HG03575 (cell line): ENCODE measurements at regions not wholly inside any gene's neighbourhood (a gene's known extent, or its start where the extent isn't known, plus 50 kb on each side); places are given as distances from the start of the nearest gene placed in this dataset.

ENCODE experiments used
- ATAC-seq: cut with Tn5 transposase; IDR thresholded peaks from one replicate; pipeline ENCODE4 v1.9.1; 2021; ENCODE audit not compliant: unreplicated experiment, insufficient number of reproducible peaks, low FRiP score; ENCODE audit errors: extremely low read depth

DNA sequence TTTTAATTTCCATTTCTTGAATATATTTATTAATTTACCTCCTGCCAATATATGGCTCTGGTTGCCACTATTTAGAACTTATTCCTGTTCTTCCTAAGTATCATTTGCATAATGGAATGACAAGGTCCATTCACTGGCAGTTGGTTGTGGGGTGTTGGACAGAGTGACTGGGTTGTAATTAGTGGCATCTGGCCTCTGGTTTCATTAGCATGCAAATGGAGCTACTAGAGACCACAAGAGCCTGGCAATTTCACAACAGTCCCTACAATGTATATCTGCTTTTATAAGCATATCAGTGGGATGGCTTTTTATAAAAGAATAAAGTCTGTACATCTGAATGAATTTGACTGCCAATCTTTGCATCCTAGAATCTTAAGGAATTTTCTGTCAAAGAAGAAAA lies 1030.9 kb upstream of the CDH8 start:
- ATAC-seq = no peak

DNA sequence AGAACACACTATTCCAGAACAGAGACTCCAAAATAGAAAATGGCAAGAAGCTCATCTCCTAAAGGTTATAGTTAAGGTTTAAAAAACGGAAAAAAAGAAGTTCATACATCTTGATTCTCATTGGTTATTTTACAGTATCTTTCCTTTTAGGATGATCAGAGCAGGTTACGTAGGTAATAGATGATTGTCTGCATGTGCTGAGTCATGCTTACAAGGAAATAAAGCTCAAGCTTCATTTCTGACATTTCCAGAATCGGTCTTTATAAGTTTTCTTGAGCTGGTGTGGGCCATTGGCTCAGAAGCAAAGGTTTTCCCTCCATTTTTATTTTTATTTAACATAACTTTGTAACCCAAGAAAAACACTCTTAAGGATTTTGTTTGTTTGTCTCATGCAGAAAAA lies 1030.3 kb upstream of the CDH8 start:
- ATAC-seq = no peak

DNA sequence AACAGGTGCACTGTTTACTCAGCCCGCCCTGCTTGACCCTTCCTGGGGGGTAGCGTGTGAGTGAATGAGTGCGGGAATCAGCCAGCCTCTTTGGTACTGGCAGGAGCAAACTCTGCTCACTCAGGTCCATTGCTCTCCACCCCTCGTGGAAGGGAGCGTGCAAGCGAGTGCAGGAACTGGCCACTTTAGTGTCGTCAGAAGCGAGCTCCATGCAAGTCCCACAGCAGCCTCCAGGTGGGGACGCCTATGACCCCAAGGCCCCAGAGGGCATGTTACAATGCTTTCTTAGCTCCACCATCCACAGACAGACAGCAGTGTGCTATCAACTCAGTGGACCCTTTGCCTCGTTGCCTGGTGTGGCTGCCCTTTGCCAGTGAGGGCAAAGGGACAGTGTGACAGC lies 1025.1 kb upstream of the CDH8 start:
- ATAC-seq = no peak

DNA sequence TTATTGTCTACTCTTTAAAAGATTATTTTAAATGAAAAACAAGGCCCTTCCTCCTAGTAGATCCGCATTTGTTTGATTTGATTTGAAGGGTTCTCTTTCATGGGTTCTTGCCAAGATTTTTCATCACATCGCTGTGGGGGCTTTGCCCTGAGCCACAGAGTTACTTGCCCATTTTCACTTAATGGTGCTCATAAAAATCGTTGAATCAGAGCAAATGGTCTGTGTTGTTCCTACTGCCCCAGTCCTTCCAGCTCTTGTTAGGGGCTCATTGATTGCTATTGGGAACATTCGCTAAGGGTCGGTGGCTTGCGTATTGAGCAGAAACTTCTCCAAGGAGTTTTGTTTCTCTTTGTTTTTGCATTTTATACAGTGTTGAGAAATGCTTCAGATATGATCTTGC lies 1023.4 kb upstream of the CDH8 start:
- no peak for ATAC-seq

DNA sequence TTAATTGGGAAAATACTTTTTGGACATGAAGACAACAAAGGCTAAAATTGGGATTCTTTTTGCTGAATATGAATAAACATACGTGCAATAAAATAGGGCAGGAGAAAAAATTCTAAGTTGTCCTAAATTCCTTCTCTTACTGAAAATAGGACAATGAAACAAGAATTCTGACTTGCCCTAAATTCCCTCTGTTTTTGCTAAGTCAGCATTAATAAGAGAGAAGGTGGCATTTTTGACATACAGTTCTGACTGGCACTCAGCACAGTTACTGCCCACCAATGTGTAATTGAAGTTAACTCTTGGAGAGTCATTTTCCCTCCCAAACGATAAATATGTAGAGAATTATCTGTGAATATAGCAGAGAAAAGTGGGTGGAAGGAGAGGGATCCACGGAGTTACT lies 1021.1 kb upstream of the CDH8 start:
- ATAC-seq = no peak

DNA sequence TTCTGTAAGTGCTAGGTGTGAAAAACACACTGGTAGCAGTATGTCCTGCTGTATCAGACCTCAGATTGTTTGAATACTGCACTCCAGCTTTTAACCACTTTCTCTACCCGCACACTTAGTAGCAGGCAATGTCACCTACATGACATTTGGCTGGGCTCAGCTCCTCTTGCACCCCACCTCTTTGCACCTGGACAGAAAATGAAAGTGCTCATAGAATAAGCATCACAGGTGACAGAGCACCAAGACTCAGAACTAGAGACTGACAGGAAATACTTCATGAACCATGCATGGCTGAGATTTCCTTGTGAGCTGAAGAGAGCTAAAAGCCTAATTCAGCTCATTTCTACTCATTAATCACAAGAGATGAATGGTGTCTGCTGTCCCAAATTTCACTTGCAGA lies 1014.2 kb upstream of the CDH8 start:
- no peak for ATAC-seq

DNA sequence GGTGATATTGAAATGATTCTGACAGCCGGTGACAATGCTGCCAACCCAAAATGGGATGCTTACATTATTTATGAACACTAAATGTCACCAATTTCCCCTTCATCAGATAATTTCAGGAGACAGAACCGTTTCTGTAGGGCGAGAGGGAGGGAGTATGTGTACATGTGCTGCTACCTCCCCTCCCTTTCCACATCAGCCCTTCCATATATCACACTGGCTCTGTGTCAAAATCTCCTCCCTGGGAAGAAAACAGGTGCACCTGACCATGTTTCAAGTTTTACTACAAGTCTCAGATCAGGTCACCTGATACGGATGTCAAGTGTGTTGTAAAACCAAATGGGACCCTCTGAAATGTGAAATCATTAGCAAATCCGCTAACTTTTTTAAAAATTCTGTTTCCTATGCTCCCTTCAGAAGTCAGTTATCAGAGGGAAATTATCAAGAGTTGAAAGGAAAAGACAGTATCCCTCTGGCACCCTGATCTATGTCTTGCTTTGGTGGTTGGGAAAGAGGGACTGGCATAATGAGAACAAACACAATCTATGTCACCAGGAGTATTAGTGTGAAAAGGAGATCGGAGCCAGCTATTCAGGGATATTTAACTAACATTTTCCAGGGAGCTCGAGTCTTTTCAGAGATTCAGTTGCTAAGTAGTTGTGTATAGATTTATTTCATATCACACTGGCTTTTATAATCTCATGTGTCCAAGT lies 1002.3 kb upstream of the CDH8 start:
- no peak for ATAC-seq

DNA sequence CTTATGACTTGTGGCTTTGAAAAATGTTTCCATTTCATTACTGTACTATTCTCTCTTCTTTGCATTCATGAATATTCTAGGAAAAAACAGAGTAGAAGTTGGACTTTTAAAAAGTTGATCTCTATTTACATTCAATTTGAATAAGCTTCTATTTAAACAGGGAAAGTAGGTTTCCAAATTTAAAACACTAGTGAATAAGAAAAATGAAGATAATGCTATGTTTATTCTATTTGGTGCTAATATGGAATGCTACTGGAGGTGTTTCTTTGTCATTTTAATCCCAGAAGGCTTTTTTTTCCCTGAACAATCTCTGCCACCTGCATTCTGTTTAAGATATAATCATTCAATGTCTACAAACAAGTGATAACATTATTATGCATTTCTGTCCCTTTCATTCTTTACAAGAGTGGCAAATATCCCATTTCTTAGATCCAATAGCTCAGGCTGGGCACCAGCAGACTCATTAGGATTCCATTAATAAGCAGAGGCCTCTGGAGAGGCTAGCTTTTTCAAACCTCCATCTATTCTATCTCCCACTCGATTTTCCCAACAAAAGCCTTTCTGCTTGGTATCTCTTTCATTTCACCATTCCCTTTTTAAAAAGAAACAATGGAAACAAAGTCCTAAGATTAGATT lies 1001.6 kb upstream of the CDH8 start:
- ATAC-seq = no peak

DNA sequence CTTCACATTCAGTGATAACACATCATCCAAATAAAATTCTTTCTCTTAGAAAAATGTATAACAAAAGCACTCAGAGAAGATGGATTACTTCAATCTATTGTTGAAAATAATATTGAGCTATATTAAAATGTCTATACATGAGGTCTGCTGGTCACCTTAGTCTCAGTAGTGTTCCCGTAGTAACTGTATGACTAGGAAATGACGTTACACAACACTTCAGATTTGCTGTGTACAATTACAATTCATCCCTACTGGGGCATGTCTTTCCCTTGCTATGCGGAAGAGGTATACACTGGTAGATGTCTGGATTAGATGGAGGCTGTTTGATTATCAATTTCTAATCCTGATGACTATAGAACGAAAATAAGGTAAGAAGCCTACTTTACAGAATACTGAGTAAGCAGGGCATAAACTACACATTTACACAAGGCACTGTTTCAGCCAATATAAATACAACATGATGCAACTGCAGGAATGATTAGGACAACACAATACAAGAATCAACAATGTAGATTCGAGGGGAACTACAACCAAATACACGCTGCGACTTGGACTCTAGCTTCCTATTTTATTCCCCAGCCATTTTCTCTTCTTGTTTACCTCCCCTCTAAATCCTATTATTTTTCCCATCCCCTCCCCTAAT lies 982.5 kb upstream of the CDH8 start:
- ATAC-seq = no peak

DNA sequence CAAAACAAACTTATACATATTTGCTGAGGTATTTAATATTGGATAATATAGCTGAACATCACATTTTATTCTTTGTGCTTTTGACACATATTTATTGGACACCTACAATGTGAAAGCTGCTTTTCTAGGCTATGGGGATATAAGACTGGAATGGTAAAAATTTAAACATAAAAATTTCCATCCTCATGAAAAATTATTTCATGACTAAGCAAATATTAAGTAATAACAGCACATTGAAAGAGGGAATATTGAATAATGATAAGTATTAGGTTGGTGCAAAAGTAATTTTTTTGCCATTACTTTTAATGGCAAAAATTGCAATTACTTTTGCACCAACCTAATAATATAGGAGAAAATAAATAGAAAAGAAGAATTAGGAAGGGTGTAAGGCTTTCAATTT lies 972.5 kb upstream of the CDH8 start:
- no peak for ATAC-seq

DNA sequence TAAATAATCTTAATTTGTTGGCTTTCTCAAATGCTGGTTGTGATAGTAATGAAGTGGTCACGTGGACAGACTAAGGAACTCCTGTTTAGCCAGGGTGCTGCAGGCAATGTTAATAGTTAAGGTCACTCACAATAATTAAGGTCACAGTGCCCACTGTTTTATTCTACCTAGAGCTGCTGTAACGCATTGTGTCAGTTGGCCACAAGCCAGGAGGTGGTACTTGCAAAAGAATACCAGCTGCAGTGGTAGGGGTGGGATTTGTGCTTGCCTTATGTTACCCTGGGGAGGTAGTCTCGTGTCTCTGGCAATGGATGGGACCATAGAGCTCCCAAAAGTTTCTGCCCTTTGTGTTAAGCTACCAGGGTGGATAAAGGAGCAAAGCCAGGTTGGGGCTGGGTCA lies 969.1 kb upstream of the CDH8 start:
- no peak for ATAC-seq

DNA sequence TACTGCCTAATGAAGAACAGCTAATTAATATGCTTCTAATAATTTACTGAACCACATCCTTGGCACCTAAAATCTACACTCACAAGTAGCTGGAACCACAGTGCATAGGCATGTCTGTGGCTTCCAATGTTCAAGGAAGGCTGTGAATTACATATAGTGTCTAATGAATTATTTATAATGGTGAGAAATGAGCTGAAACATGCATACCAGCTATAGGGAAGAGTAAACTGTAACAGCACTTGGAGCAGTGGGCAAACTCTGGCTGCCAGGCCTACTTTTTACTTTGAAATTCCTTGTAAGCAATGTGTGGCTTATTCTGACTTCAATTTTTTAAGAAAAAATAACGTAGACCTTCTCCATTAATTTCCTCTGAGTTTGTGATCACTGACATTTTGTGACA lies 953.2 kb upstream of the CDH8 start:
- no peak for ATAC-seq

DNA sequence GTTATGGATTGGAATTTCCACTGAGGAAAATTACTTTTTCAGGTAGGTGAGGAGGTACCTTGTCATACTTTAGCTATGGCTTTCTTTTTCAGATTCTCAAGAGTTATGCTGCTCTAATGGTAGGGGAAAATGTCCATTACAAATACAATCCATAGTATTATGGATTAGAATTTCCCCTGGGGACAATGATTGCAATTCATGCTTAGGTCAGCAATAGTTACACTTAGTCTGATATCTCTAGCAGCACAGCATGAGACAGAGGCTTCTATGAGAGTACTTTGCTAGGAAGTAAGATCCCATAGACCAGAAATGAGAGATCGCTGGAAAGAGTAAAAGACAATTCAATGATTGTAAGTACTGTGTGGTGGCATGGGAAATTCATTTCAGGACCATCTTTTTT lies 949.5 kb upstream of the CDH8 start:
- no peak for ATAC-seq

DNA sequence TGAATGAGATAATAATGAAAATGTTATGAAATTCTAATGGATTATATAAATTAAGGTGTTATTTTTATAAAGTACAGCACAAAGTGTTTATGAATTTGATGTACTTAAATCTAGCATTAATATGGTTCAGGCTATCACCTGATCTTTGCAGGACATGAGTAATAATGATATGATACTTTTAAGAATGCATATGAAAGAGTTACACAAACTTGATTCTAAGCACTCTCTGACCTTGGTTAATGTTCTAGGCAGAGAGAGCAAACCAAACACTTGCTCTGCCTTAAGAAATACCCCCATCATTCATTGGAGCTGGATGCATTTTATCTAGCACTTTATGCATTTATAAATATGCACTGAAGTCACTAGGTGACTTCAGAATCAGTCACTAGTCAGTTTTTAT lies 942.2 kb upstream of the CDH8 start:
- no peak for ATAC-seq

DNA sequence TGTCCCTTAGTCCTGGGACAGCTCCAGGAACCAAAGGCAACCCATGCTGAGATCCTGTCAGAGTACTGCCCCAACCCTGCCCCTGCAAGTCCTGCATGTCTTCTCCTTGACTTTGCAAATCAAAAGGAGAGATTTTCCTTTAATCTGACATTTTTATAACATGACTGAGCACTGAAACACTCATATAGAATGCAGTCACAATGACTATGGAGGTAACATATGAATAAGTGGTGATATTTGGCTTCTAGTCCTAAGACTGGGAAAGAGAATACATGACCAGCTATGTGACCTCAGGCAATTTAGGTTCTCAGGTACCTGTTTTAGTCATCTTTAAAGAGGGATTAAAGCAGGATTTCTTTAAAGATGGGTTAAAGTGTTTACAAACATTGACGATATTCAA lies 941.6 kb upstream of the CDH8 start:
- ATAC-seq = no peak

DNA sequence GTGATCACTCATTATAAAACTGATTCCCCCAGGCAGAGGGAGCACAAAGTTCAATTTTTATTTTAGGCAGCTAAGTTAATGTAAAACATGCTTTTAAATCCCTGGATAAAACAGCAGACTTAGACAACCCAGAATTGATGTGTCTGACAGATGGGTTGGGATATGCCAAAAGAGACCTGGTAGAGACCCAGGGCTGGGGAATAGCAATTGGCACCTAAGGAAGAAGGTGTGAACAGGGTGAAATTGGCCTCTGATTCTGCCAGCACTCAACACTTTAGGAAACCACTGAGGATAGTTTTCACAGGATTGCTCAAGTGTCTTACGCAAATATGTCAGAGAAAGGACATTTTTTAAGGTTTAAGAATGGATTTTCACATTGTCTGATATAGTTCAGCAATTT lies 938.2 kb upstream of the CDH8 start:
- ATAC-seq = no peak

DNA sequence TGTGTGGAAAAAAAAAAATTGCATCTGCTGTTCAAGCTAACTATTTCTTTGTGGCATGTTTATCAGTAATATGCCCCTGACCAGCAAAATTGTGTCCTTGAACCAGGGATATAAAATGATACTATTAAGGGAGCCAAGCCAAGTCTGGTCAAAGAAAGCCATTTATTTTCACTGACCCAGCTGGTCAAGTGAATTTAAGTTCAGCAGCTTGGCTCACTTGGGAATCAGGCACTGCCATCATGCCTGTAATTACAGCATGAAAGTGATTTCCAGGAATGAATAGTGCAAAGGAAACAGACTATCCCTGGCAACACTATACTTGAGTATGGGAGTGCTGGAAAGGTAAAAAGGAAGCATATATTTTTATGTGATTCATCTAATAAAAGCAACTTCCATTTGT lies 934.6 kb upstream of the CDH8 start:
- no peak for ATAC-seq

DNA sequence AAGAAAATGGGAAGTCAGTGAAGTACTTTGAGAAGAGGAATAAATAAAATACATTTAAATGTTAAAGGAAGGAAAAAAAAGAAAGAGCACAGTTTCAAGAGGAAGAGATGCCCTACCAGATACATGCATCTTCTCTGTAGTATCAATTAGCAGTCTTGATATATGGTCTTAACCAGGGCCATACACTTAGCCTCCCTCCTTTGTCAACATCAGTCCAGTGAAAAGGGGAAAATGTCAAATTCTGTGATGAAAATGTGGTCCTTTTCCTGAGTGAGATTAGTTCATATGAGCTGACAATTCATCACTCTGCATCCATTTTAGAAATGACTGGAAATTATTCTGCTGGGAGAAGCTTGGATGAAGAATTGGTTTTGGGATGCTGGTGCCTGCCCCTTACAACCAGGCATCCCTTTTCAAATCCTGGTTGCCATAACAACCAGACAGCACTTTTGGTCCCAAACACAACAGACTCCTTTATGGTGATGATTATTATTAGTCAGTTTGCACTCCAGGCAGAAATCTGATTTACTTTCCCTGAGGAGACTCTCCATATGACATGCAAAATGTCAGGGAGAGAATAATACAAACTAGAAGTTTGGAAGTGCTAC lies 933.6 kb upstream of the CDH8 start:
- no peak for ATAC-seq

DNA sequence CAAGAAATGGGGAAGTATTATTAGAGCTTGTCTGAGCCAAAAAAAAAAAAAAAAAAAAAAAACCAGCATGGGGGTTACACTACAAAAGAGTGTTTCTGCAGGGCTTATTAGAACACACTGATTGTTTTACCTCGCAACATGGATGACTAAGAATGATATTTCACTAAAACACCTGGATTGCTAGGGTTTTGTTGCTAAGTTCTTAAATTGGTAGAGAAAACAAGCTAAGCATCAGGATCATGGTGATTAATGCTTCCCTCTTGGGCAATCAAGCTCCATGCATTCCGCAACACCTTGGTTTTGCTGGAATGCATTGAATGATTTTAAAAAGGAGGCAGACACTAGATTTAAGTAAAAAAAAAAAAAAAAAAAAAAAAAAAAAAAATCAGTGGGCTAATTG lies 931.4 kb upstream of the CDH8 start:
- ATAC-seq = no peak

DNA sequence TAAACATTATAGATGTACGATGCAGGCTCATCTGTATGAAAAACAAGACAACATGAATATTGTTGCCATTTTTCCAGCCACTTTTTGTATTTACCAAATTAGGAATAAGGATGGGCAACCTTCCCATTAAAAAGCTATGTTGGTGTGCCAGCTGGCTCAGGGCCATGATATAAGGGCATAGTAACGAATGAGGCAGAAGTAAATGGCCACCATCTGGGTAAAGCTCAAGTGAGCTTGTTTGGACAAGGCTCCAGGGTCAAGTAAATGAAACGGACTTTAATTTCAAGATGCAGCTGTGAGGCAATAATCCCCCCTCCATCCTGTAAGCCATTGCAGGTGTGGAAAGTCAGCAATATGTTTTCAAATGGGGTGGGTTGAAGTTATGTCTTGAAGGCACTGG lies 930.9 kb upstream of the CDH8 start:
- no peak for ATAC-seq
